ENCODE measurements at regions not wholly inside any gene's neighbourhood (a gene's known extent, or its start where the extent isn't known, plus 50 kb on each side); places are given as distances from the start of the nearest gene placed in this dataset.

DNA sequence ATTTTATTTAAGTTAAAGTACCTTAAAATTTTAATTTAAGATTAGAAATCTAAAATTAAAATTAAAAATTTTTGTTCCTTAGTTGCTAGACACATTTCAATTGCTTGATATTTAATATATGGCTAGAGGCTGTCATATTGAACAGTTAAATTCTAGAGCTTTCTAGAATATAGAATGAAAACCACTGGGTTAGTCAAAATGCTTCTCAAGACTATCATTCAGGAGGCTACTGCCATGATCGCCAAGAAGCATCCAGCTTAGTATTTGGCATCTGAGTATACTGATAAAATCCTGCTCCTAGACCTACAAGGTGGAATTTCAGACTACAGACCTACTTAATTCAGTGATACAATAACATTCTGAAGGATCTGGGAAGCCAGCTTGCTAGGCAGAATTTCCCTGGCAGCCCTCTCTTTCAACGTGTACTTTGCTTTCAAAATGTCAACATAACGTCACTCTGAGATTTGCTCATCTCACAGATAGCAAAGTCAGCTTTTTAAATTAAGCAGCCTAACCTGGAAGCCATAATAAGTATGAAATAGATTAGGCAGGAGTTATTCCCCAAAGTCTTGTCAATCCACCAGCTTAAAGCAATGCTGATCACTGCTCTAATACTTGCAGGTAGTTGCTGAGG lies 525.8 kb downstream of the FSCB start:
- TF ChIP-seq EZH2phosphoT487 (IDR thresholded peaks at IDR 0.05; ENCODE audit: borderline replicate concordance, low read length) = no peak
- TF ChIP-seq, protein P1, sequence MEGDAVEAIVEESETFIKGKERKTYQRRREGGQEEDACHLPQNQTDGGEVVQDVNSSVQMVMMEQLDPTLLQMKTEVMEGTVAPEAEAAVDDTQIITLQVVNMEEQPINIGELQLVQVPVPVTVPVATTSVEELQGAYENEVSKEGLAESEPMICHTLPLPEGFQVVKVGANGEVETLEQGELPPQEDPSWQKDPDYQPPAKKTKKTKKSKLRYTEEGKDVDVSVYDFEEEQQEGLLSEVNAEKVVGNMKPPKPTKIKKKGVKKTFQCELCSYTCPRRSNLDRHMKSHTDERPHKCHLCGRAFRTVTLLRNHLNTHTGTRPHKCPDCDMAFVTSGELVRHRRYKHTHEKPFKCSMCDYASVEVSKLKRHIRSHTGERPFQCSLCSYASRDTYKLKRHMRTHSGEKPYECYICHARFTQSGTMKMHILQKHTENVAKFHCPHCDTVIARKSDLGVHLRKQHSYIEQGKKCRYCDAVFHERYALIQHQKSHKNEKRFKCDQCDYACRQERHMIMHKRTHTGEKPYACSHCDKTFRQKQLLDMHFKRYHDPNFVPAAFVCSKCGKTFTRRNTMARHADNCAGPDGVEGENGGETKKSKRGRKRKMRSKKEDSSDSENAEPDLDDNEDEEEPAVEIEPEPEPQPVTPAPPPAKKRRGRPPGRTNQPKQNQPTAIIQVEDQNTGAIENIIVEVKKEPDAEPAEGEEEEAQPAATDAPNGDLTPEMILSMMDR (IDR thresholded peaks at IDR 0.05; ENCODE audit: low read depth, low read length, poor library complexity, severe bottlenecking) = no peak
